ENCODE measurements at regions not wholly inside any gene's neighbourhood (a gene's known extent, or its start where the extent isn't known, plus 50 kb on each side); places are given as distances from the start of the nearest gene placed in this dataset.

GRCh38 chr3:71850654-71851053, 65.7 kb upstream of the PROK2 start:
- TF ChIP-seq, protein P1, sequence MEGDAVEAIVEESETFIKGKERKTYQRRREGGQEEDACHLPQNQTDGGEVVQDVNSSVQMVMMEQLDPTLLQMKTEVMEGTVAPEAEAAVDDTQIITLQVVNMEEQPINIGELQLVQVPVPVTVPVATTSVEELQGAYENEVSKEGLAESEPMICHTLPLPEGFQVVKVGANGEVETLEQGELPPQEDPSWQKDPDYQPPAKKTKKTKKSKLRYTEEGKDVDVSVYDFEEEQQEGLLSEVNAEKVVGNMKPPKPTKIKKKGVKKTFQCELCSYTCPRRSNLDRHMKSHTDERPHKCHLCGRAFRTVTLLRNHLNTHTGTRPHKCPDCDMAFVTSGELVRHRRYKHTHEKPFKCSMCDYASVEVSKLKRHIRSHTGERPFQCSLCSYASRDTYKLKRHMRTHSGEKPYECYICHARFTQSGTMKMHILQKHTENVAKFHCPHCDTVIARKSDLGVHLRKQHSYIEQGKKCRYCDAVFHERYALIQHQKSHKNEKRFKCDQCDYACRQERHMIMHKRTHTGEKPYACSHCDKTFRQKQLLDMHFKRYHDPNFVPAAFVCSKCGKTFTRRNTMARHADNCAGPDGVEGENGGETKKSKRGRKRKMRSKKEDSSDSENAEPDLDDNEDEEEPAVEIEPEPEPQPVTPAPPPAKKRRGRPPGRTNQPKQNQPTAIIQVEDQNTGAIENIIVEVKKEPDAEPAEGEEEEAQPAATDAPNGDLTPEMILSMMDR (IDR thresholded peaks at IDR 0.05; ENCODE audit: insufficient read depth, low read depth, low read length) = no peak
- no peak for TF ChIP-seq EZH2 (IDR thresholded peaks at IDR 0.05; ENCODE audit: insufficient read depth, low read length)

Data from astrocyte (in vitro differentiated cells and primary cell).